ENCODE measurements at regions not wholly inside any gene's neighbourhood (a gene's known extent, or its start where the extent isn't known, plus 50 kb on each side); places are given as distances from the start of the nearest gene placed in this dataset.
A peak's percentile ranks its signal among the peaks of the same experiment; 100 is the strongest.

GRCh38 chr1:234759888-234760287 is 149.9 kb upstream of the IRF2BP2 start:
- POLR2A ChIA-PET: no interaction called here
- H3K27ac ChIP-seq (ENCODE audit: low read length): peak overlapping the region; percentile 76; the same call in 1 of the 2 replicates
- CTCF ChIA-PET: no interaction called here
- H3K27me3 ChIP-seq (ENCODE audit: control insufficient read depth, insufficient read depth, low read length): no peaks in the 10 kb centered on the region
- no peaks in the 10 kb centered on the region for H3K9me3 ChIP-seq (ENCODE audit: control insufficient read depth, insufficient read depth, low read depth, low read length)
- in situ Hi-C loops (cut with HindIII; ENCODE audit: low pct_unique_long_range_greater_than_20kb, low sequenced_read_pairs) (no loop called here), intact Hi-C loops (cut with micrococcal nuclease; ENCODE audit: unreplicated experiment) (no loop called here)
- no peak overlapping the region for H3K4me3 ChIP-seq (ENCODE audit: low read depth in 2 of 2, low read length in 2 of 2)
- no TSS peak for BruUV-seq (replicated peaks)
- no peaks in the 10 kb centered on the region for H3K36me3 ChIP-seq (ENCODE audit: control insufficient read depth, insufficient read depth, low read length)
- peaks cover 10% of the 10 kb centered on the region for H3K4me1 ChIP-seq (ENCODE audit: control insufficient read depth, insufficient read depth, low read length)
- DNase-seq (ENCODE audit: low read depth, low spot score): no peak
- TF ChIP-seq CTCF (IDR thresholded peaks at IDR 0.05) (no peak), REST (IDR thresholded peaks at IDR 0.05; ENCODE audit: insufficient read depth in 1 of 2, low read depth in 2 of 2, low read length in 1 of 2) (no peak)
- no peak for ATAC-seq

- Histone ChIP-seq H3K4me1 (ENCODE audit: control insufficient read depth, insufficient read depth, low read length) (peaks cover 10% of the 10 kb centered on the region), H3K36me3 (ENCODE audit: control insufficient read depth, insufficient read depth, low read length) (no peaks in the 10 kb centered on the region), H3K9me3 (ENCODE audit: control insufficient read depth, insufficient read depth, low read depth, low read length) (no peaks in the 10 kb centered on the region), H3K4me3 (ENCODE audit: low read depth in 2 of 2, low read length in 2 of 2) (no peak overlapping the region), H3K27me3 (ENCODE audit: control insufficient read depth, insufficient read depth, low read length) (no peaks in the 10 kb centered on the region), H3K27ac (ENCODE audit: low read length) (peak overlapping the region; percentile 76; the same call in 1 of the 2 replicates)
- intact Hi-C loops (cut with micrococcal nuclease; ENCODE audit: unreplicated experiment) (no loop called here), in situ Hi-C loops (cut with HindIII; ENCODE audit: low pct_unique_long_range_greater_than_20kb, low sequenced_read_pairs) (no loop called here)
- ATAC-seq (no peak), DNase-seq (ENCODE audit: low read depth, low spot score) (no peak)
- ChIA-PET CTCF (no interaction called here), POLR2A (interaction anchor here (0.7 kb wide), 1 partner anchor 64 kb away, joined by 23 read pairs; no protein-coding TSS in a partner anchor)
- TF ChIP-seq REST (IDR thresholded peaks at IDR 0.05; ENCODE audit: insufficient read depth in 1 of 2, low read depth in 2 of 2, low read length in 1 of 2) (no peak), TCF7L2 (IDR thresholded peaks at IDR 0.05; ENCODE audit: low read depth, low read length) (no peak), POLR2AphosphoS5 (IDR thresholded peaks at IDR 0.05; ENCODE audit: low read depth, low read length) (no peak), CTCF (IDR thresholded peaks at IDR 0.05) (no peak), SIN3A (IDR thresholded peaks at IDR 0.05; ENCODE audit: borderline replicate concordance, insufficient read depth, low read depth, low read length) (no peak)
- no TSS peak for BruUV-seq (replicated peaks)
Measured at GRCh38 chr1:234758851-234759250, 148.9 kb upstream of the IRF2BP2 start.

All from Panc1 (cell line).